A549 (cell line): ENCODE measurements at regions not wholly inside any gene's neighbourhood (a gene's known extent, or its start where the extent isn't known, plus 50 kb on each side); places are given as distances from the start of the nearest gene placed in this dataset.

Experiments
- ATAC-seq, 2 experiments: fragments of 200-7000 bp in 1 of 2; fragments of >200 bp in 1 of 2; cut with Nextera tagmentation in 1 of 2; cut with Tn5 transposase in 1 of 2; 3 replicates each; pipeline versions ENCODE4 v1.8.0 to v1.9.1; 2018 to 2020; ENCODE audit warnings: mild to moderate bottlenecking in 1 of 2, moderate library complexity in 1 of 2
- CTCF ChIA-PET: fragments of 300-600 bp; sonication (Branson Sonifier 250); formaldehyde crosslinking; extraction: SDS; loops from one replicate; lab custom pipeline; 2021; ENCODE audit warnings: antibody characterized with exemption, inconsistent platforms; lab: Yijun Ruan, JAX
- POLR2A ChIA-PET: fragments of 350-600 bp; formaldehyde crosslinking; extraction: SDS; loops from one replicate; lab custom pipeline; 2021; ENCODE audit warnings: antibody characterized with exemption, inconsistent platforms; lab: Yijun Ruan, JAX
- DNase-seq, 2 experiments: peaks; one replicate each; pipeline versions ENCODE4 v3.0.0 to v3.0.0-alpha.2; 2011 to 2016; ENCODE audit warnings: low read depth in 1 of 2, low spot score in 1 of 2
- FAIRE-seq: peaks from 2 replicates; lab custom pipeline; 2011; peaks lifted over from hg19 to GRCh38; lab: Jason Lieb, UNC
- H3K27ac ChIP-seq, 2 experiments: fragments of >200 bp; sonication (Bioruptor Twin); formaldehyde crosslinking; 3 replicates each; pipeline ENCODE4 v1.5.1; 2016 to 2017
- H3K4me1 ChIP-seq: fragments of >200 bp; sonication (Bioruptor Twin); formaldehyde crosslinking; 3 replicates; pipeline ENCODE4 v1.6.1; 2016
- H3K4me2 ChIP-seq: fragments of >200 bp; sonication (Bioruptor Twin); formaldehyde crosslinking; 3 replicates; pipeline ENCODE4 v1.6.1; 2016
- H3K4me3 ChIP-seq: fragments of >200 bp; sonication (Bioruptor Twin); formaldehyde crosslinking; 3 replicates; pipeline ENCODE4 v1.5.1; 2016
- H3K9me3 ChIP-seq: fragments of >200 bp; sonication (Bioruptor Twin); formaldehyde crosslinking; 3 replicates; pipeline ENCODE4 v1.6.1; 2016
- BCL3 ChIP-seq: fragments of >200 bp; sonication (Bioruptor Twin); formaldehyde crosslinking; IDR thresholded peaks from 3 replicates; pipeline ENCODE4 v1.6.1; 2016
- BHLHE40 ChIP-seq: IDR thresholded peaks from 2 replicates; pipeline ENCODE4 v1.6.1; 2012; ENCODE audit warnings: low read depth, low read length, inconsistent platforms
- CBX2 ChIP-seq: fragments of 200-600 bp; sonication (generic); IDR thresholded peaks from 2 replicates; pipeline ENCODE4 v1.6.1; 2016; ENCODE audit warnings: low read depth, mild to moderate bottlenecking, borderline replicate concordance
- CEBPB ChIP-seq, 2 experiments: fragments of >200 bp in 1 of 2; sonication (Bioruptor Twin) in 1 of 2; formaldehyde crosslinking in 1 of 2; IDR thresholded peaks; 2 replicates each; pipeline ENCODE4 v1.6.1; 2012 to 2016
- CHD4 ChIP-seq: fragments of 200-600 bp; sonication (generic); IDR thresholded peaks from 2 replicates; pipeline ENCODE4 v1.6.1; 2016; ENCODE audit warnings: antibody characterized with exemption, mild to moderate bottlenecking, borderline replicate concordance
- CTCF ChIP-seq: fragments of >200 bp; sonication (Bioruptor Twin); formaldehyde crosslinking; IDR thresholded peaks from 3 replicates; pipeline ENCODE4 v1.5.1; 2016
- EHMT2 ChIP-seq: fragments of 200-600 bp; sonication (generic); IDR thresholded peaks from 2 replicates; pipeline ENCODE4 v1.6.1; 2016; ENCODE audit warnings: antibody characterized with exemption, low read depth, mild to moderate bottlenecking, moderate library complexity
- ELK1 ChIP-seq: fragments of 150-350 bp; IDR thresholded peaks from 2 replicates; pipeline ENCODE4 v1.6.1; 2014; ENCODE audit warnings: low read depth, mild to moderate bottlenecking, low read length
- EP300 ChIP-seq, 2 experiments: fragments of >200 bp; sonication (Bioruptor Twin); formaldehyde crosslinking; IDR thresholded peaks; 2 replicates in 1 of 2; 3 replicates in 1 of 2; pipeline ENCODE4 v1.6.1; 2016 to 2017
- FOSB ChIP-seq: fragments of 250-450 bp; sonication (Bioruptor Pico); IDR thresholded peaks from 2 replicates; pipeline ENCODE4 v1.5.0; 2020; ENCODE audit warnings: mild to moderate bottlenecking, moderate library complexity
- FOSL2 ChIP-seq, 2 experiments: fragments of 450-650 bp in 1 of 2; fragments of >200 bp in 1 of 2; sonication (Bioruptor Twin) in 1 of 2; formaldehyde crosslinking; IDR thresholded peaks; 2 replicates each; pipeline versions ENCODE4 v1.5.0 to v1.6.1; 2016 to 2020; ENCODE audit warnings: mild to moderate bottlenecking in 1 of 2, moderate library complexity in 1 of 2
- FOXS1 ChIP-seq: fragments of 250-450 bp; sonication (Bioruptor Pico); IDR thresholded peaks from 2 replicates; pipeline ENCODE4 v1.5.0; 2020; ENCODE audit warnings: mild to moderate bottlenecking, moderate library complexity
- HDAC2 ChIP-seq: fragments of 200-600 bp; sonication (generic); IDR thresholded peaks from 2 replicates; pipeline ENCODE4 v1.6.1; 2016
- HES2 ChIP-seq: fragments of >200 bp; sonication (Bioruptor Twin); formaldehyde crosslinking; IDR thresholded peaks from 2 replicates; pipeline ENCODE4 v1.6.1; 2016
- HOXB5 ChIP-seq: fragments of 250-450 bp; sonication (Bioruptor Pico); IDR thresholded peaks from 2 replicates; pipeline ENCODE4 v1.5.0; 2020; ENCODE audit warnings: mild to moderate bottlenecking, moderate library complexity
- JUN ChIP-seq, 2 experiments: fragments of >200 bp; sonication (Bioruptor Twin); formaldehyde crosslinking; IDR thresholded peaks; 2 replicates in 1 of 2; 3 replicates in 1 of 2; pipeline ENCODE4 v1.6.1; 2016 to 2017
- KDM1A ChIP-seq: fragments of 200-600 bp; sonication (generic); IDR thresholded peaks from 2 replicates; pipeline ENCODE4 v1.6.1; 2016; ENCODE audit warnings: low read depth, mild to moderate bottlenecking
- KDM5A ChIP-seq: fragments of 200-600 bp; sonication (generic); IDR thresholded peaks from 2 replicates; pipeline ENCODE4 v1.6.1; 2016; ENCODE audit warnings: antibody characterized with exemption, mild to moderate bottlenecking
- MAZ ChIP-seq: fragments of 150-350 bp; IDR thresholded peaks from 2 replicates; pipeline ENCODE4 v1.6.1; 2014; ENCODE audit warnings: antibody characterized with exemption, low read depth, low read length, borderline replicate concordance
- MYC ChIP-seq: IDR thresholded peaks from 2 replicates; pipeline ENCODE4 v1.6.1; 2012; ENCODE audit warnings: mild to moderate bottlenecking, inconsistent platforms, low read length, improper control_type of control experiment, borderline replicate concordance
- PHF8 ChIP-seq: fragments of 200-600 bp; sonication (generic); IDR thresholded peaks from 2 replicates; pipeline ENCODE4 v1.6.1; 2016; ENCODE audit warnings: low read depth, mild to moderate bottlenecking, antibody characterized with exemption, moderate library complexity, borderline replicate concordance
- POLR2A ChIP-seq: IDR thresholded peaks from 2 replicates; pipeline ENCODE4 v1.6.1; 2012; ENCODE audit warnings: mild to moderate bottlenecking, low read length
- POLR2AphosphoS2 ChIP-seq: conservative IDR thresholded peaks from 2 replicates; pipeline ENCODE4 v1.6.1; 2012; ENCODE audit warnings: low read length, improper control_type of control experiment, inconsistent platforms
- RAD21 ChIP-seq, 2 experiments: fragments of >200 bp in 1 of 2; sonication (Bioruptor Twin) in 1 of 2; formaldehyde crosslinking in 1 of 2; IDR thresholded peaks in 1 of 2; conservative IDR thresholded peaks in 1 of 2; 2 replicates in 1 of 2; 3 replicates in 1 of 2; pipeline ENCODE4 v1.6.1; 2012 to 2018; ENCODE audit warnings: inconsistent platforms in 1 of 2
- RARB ChIP-seq: fragments of 250-450 bp; sonication (Bioruptor Pico); IDR thresholded peaks from 2 replicates; pipeline ENCODE4 v1.8.0; 2021; ENCODE audit warnings: mild to moderate bottlenecking, moderate library complexity
- RCOR1 ChIP-seq: fragments of 150-350 bp; IDR thresholded peaks from 2 replicates; pipeline ENCODE4 v1.6.1; 2014; ENCODE audit warnings: antibody characterized with exemption, low read length, low read depth
- SMC3 ChIP-seq: fragments of >200 bp; sonication (Bioruptor Twin); formaldehyde crosslinking; IDR thresholded peaks from 3 replicates; pipeline ENCODE4 v1.6.1; 2018; ENCODE audit warnings: inconsistent platforms
- TFCP2L1 ChIP-seq: fragments of 250-450 bp; sonication (Bioruptor Pico); IDR thresholded peaks from 2 replicates; pipeline ENCODE4 v1.5.0; 2021; ENCODE audit warnings: mild to moderate bottlenecking
- ZFP36 ChIP-seq: fragments of 450-650 bp; IDR thresholded peaks from 2 replicates; pipeline ENCODE4 v1.6.1; 2014; ENCODE audit warnings: borderline replicate concordance; ENCODE audit not compliant: partially characterized antibody
- WGBS: methylation state at CpG from one replicate; pipeline ENCODE4 v1.1.6; 2017; ENCODE audit errors: missing lambda C conversion rate; 5-methylcytosine and 5-hydroxymethylcytosine counted together
- TF ChIP-seq, protein P1 (sequence below): IDR thresholded peaks from 2 replicates; pipeline ENCODE4 v1.6.1; 2012
- TF ChIP-seq, protein P2 (sequence below): fragments of 250-450 bp; sonication (Bioruptor Pico); IDR thresholded peaks from 2 replicates; pipeline ENCODE4 v1.5.0; 2020; ENCODE audit warnings: low read depth, mild to moderate bottlenecking, moderate library complexity

GRCh38 chr13:53501387-53501786 lies 472.8 kb downstream of the OLFM4 start:
- no peak for DNase-seq

DNA sequence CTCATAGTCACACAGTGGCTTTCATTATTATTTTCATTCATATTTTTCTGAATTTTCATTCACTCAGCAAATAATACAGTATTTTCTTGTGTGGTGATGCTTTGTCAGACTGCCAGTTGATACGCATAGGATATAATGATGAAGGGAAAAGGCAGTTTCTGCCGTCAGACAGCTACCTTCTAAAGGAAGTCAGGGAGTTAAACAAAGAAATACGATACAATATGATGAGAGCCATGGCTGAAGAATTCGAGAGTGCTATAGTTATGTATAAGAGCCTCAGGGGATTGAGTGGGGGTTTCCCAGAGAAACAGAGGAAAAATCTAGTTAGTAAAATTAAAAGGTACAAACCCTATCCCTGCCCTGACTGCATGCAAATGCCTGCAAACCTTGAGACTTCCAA lies 479.1 kb downstream of the OLFM4 start:
- 4% methylated on average over 4 of the region's 4 CpGs for WGBS
- CTCF ChIA-PET, result no interaction called here
- TF ChIP-seq POLR2AphosphoS2, result no peak
- TF ChIP-seq MAZ, result no peak
- no peak for TF ChIP-seq FOSB (CRISPR knock-in tag)
- TF ChIP-seq CBX2, result no peak
- TF ChIP-seq EHMT2, result no peak
- TF ChIP-seq MYC, result no peak
- TF ChIP-seq PHF8, result no peak
- TF ChIP-seq BCL3, result no peak
- TF ChIP-seq BHLHE40, result no peak
- TF ChIP-seq RARB (CRISPR knock-in tag), result no peak
- TF ChIP-seq HDAC2, result no peak
- POLR2A ChIA-PET, result no interaction called here
- Histone ChIP-seq H3K4me1 (no peaks in the 10 kb centered on the region), H3K9me3 (no peaks in the 10 kb centered on the region), H3K4me2 (no peak overlapping the region), H3K27ac (no peak overlapping the region), H3K4me3 (no peak overlapping the region)
- DNase-seq (no peak), FAIRE-seq (no peak), ATAC-seq (no peak)

More at GRCh38 chr13:53501387-53501786, 472.8 kb downstream of the OLFM4 start:
- Histone ChIP-seq H3K27ac (no peak overlapping the region), H3K4me2 (no peak overlapping the region), H3K4me3 (no peak overlapping the region), H3K9me3 (no peaks in the 10 kb centered on the region), H3K4me1 (no peaks in the 10 kb centered on the region)
- ChIA-PET CTCF (no interaction called here), POLR2A (no interaction called here)
- no peak for TF ChIP-seq FOSL2 (IDR thresholded peaks at IDR 0.05)
- TF ChIP-seq FOSL2 (CRISPR knock-in tag; IDR thresholded peaks at IDR 0.05), result no peak
- no peak for TF ChIP-seq PHF8
- TF ChIP-seq MYC, result no peak
- no peak for TF ChIP-seq ZFP36
- no peak for TF ChIP-seq HOXB5
- TF ChIP-seq KDM1A, result no peak
- no peak for TF ChIP-seq RAD21 (conservative IDR thresholded peaks at IDR 0.05 in 1 of 2, IDR thresholded peaks at IDR 0.05 in 1 of 2)
- TF ChIP-seq POLR2A, result no peak
- TF ChIP-seq CTCF, result no peak
- TF ChIP-seq CHD4, result no peak
- TF ChIP-seq CEBPB (IDR thresholded peaks at IDR 0.05), result no peak
- TF ChIP-seq TFCP2L1 (CRISPR knock-in tag), result no peak
- no peak for TF ChIP-seq EP300 (IDR thresholded peaks at IDR 0.05)
- TF ChIP-seq RCOR1, result no peak
- no peak for FAIRE-seq
- ATAC-seq, result no peak

DNA sequence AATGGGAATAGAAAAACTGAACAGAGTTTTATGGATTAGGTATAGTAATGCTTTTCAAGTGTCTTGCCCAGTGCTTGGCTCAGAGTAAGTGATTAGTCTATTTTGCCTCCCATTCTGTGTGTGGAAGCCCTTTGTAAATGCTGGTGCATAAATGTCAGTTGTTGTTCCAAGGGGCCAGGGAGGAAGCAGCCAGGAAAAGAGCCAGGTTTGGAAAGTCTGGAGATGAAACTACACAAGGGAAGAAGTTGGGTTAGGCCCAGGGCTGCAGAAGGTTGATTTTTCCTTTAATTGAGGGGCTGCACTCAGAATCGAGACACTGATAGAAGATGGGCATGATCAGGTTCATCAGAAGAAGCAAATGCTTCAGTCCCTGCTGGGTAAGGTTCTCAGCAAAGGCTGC lies 484.0 kb downstream of the OLFM4 start:
- no peak for FAIRE-seq
- CTCF ChIA-PET, result no interaction called here
- 8% methylated on average over 1 of the region's 1 CpG for WGBS
- TF ChIP-seq ELK1 (no peak), FOXS1 (no peak), KDM5A (no peak), CBX2 (no peak), JUN (IDR thresholded peaks at IDR 0.05) (no peak), SMC3 (no peak), HES2 (no peak)
- TF ChIP-seq, protein P1, sequence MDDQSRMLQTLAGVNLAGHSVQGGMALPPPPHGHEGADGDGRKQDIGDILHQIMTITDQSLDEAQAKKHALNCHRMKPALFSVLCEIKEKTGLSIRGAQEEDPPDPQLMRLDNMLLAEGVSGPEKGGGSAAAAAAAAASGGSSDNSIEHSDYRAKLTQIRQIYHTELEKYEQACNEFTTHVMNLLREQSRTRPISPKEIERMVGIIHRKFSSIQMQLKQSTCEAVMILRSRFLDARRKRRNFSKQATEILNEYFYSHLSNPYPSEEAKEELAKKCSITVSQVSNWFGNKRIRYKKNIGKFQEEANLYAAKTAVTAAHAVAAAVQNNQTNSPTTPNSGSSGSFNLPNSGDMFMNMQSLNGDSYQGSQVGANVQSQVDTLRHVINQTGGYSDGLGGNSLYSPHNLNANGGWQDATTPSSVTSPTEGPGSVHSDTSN, result no peak
- TF ChIP-seq, protein P2, sequence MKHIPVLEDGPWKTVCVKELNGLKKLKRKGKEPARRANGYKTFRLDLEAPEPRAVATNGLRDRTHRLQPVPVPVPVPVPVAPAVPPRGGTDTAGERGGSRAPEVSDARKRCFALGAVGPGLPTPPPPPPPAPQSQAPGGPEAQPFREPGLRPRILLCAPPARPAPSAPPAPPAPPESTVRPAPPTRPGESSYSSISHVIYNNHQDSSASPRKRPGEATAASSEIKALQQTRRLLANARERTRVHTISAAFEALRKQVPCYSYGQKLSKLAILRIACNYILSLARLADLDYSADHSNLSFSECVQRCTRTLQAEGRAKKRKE (CRISPR knock-in tag), result no peak

More for the DNA sequence above, 484.0 kb downstream of the OLFM4 start:
- POLR2A ChIA-PET, result no interaction called here
- no peaks in the 10 kb centered on the region for H3K9me3 ChIP-seq
- no peak overlapping the region for H3K27ac ChIP-seq
- no peak overlapping the region for H3K4me2 ChIP-seq
- no peaks in the 10 kb centered on the region for H3K4me1 ChIP-seq
- no peak overlapping the region for H3K4me3 ChIP-seq
- ATAC-seq (no peak), DNase-seq (no peak)
